NT2/D1 (cell line): ENCODE measurements at regions not wholly inside any gene's neighbourhood (a gene's known extent, or its start where the extent isn't known, plus 50 kb on each side); places are given as distances from the start of the nearest gene placed in this dataset.

Experiments
- SUZ12 ChIP-seq: IDR thresholded peaks from 2 replicates; pipeline ENCODE4 v1.6.1; 2011; ENCODE audit not compliant: insufficient read length, insufficient read depth; ENCODE audit errors: extremely low read depth
- YY1 ChIP-seq: IDR thresholded peaks from 2 replicates; pipeline ENCODE4 v1.6.1; 2011; ENCODE audit not compliant: insufficient read length, insufficient read depth
- ZNF274 ChIP-seq: IDR thresholded peaks from 2 replicates; pipeline ENCODE4 v1.6.1; 2011; ENCODE audit warnings: mild to moderate bottlenecking, low read depth, low read length

DNA sequence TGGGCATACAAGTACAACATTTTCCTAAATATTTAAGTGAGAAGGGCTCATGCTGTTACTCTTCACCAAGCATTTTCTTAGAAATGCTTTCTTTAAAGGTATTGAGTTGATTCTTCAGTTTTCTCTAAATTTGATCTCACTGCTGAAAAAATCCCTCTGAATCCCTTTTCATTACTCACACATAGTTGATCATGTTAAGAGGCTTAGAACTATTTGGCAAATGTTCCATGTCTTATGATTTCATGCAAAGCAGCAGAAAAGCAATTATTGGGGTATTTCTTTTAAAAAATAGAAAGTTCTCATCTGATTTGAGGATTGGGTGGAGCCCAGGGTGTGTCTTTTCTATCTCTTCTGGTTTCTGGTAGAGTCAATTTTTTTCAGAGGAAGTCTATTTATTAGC is 1079.8 kb upstream of the ZEB2 start:
- TF ChIP-seq ZNF274, result no peak
- no peak for TF ChIP-seq YY1
- TF ChIP-seq SUZ12, result no peak
